HCT116 (cell line): ENCODE measurements at regions not wholly inside any gene's neighbourhood (a gene's known extent, or its start where the extent isn't known, plus 50 kb on each side); places are given as distances from the start of the nearest gene placed in this dataset.

ENCODE experiments used
- CTCF ChIP-seq, 3 experiments: fragments of 200-600 bp in 1 of 3; sonication (generic) in 1 of 3; IDR thresholded peaks in 2 of 3; conservative IDR thresholded peaks in 1 of 3; 2 replicates each; pipeline ENCODE4 v1.5.1; 2012 to 2017; ENCODE audit warnings: low read depth in 2 of 3, low read length in 2 of 3, antibody characterized with exemption in 1 of 3, borderline replicate concordance in 1 of 3, control low read depth in 1 of 3, mild to moderate bottlenecking in 1 of 3, mixed read lengths in 1 of 3, mixed run types in 1 of 3, moderate library complexity in 1 of 3; ENCODE audit not compliant: insufficient read depth in 1 of 3
- ELF1 ChIP-seq: IDR thresholded peaks from 2 replicates; pipeline ENCODE4 v1.6.1; 2012; ENCODE audit warnings: low read depth, borderline replicate concordance
- EZH2 ChIP-seq: fragments of 200-600 bp; sonication (generic); IDR thresholded peaks from 2 replicates; pipeline ENCODE4 v1.6.1; 2017; ENCODE audit warnings: antibody characterized with exemption, mixed run types
- EZH2phosphoT487 ChIP-seq: fragments of 200-600 bp; IDR thresholded peaks from 2 replicates; pipeline ENCODE4 v1.6.1; 2018; ENCODE audit warnings: antibody characterized with exemption, borderline replicate concordance
- MAX ChIP-seq: IDR thresholded peaks from 2 replicates; pipeline ENCODE4 v1.6.1; 2012
- POLR2A ChIP-seq: IDR thresholded peaks from 2 replicates; pipeline ENCODE4 v1.7.0; 2011; ENCODE audit warnings: borderline replicate concordance; ENCODE audit not compliant: insufficient read depth, insufficient read length; ENCODE audit errors: extremely low read depth
- POLR2AphosphoS5 ChIP-seq: IDR thresholded peaks from 2 replicates; pipeline ENCODE4 v1.6.1; 2011; ENCODE audit warnings: mild to moderate bottlenecking, low read depth, low read length, moderate library complexity
- RAD21 ChIP-seq: IDR thresholded peaks from 2 replicates; pipeline ENCODE4 v1.6.1; 2012; ENCODE audit warnings: low read depth, mild to moderate bottlenecking
- SIN3A ChIP-seq: IDR thresholded peaks from 2 replicates; pipeline ENCODE4 v1.6.1; 2012; ENCODE audit warnings: low read depth
- SP1 ChIP-seq: IDR thresholded peaks from 2 replicates; pipeline ENCODE4 v1.6.1; 2012; ENCODE audit warnings: low read depth
- YY1 ChIP-seq: IDR thresholded peaks from 2 replicates; pipeline ENCODE4 v1.6.1; 2011; ENCODE audit warnings: low read length, low read depth, moderate library complexity, mild to moderate bottlenecking; ENCODE audit not compliant: insufficient replicate concordance; ENCODE audit errors: extremely low read depth
- ZFX ChIP-seq: fragments of 450-650 bp; IDR thresholded peaks from 2 replicates; pipeline ENCODE4 v1.6.1; 2017
- ZNF274 ChIP-seq: fragments of 200-500 bp; sonication (Bioruptor generic); IDR thresholded peaks from 2 replicates; pipeline ENCODE4 v1.6.1; 2014; ENCODE audit warnings: mild to moderate bottlenecking, low read depth, low read length, inconsistent platforms

- TF ChIP-seq CTCF (IDR thresholded peaks at IDR 0.05 in 2 of 3, conservative IDR thresholded peaks at IDR 0.05 in 1 of 3; ENCODE audit: borderline replicate concordance in 1 of 3, insufficient read depth in 1 of 3, low read depth in 2 of 3, low read length in 2 of 3) (no peak), POLR2AphosphoS5 (no peak), YY1 (no peak), EZH2phosphoT487 (no peak), EZH2 (no peak), SP1 (no peak), MAX (no peak), ZNF274 (no peak), ELF1 (no peak), ZFX (no peak), POLR2A (no peak), SIN3A (no peak), RAD21 (no peak)
These were observed 428.0 kb downstream of the PLPP3 start for GRCh38 chr1:56151402-56151801.
